Endometrium (tissue), 2 donors: ENCODE measurements at regions not wholly inside any gene's neighbourhood (a gene's known extent, or its start where the extent isn't known, plus 50 kb on each side); places are given as distances from the start of the nearest gene placed in this dataset.

Experiments
- FAIRE-seq: peaks from 2 replicates; lab custom pipeline; 2012; peaks lifted over from hg19 to GRCh38; lab: Jason Lieb, UNC
- donor health status: control.
- donor health status: control.

- FAIRE-seq = no peak
These were observed 197.9 kb upstream of the ADAMTS16 start for GRCh38 chr5:4941957-4942830.

GRCh38 chr5:4942831-4943178 lies 197.3 kb upstream of the ADAMTS16 start:
- no peak for FAIRE-seq

- FAIRE-seq = no peak
These were observed 194.8 kb upstream of the ADAMTS16 start for GRCh38 chr5:4945296-4945695.

GRCh38 chr5:4947106-4947505 lies 193.0 kb upstream of the ADAMTS16 start:
- no peak for FAIRE-seq

GRCh38 chr5:4947893-4948536 lies 192.1 kb upstream of the ADAMTS16 start:
- FAIRE-seq = no peak

- no peak for FAIRE-seq
These were observed 191.0 kb upstream of the ADAMTS16 start for GRCh38 chr5:4949108-4949507.

- FAIRE-seq = no peak
These were observed 186.6 kb upstream of the ADAMTS16 start for GRCh38 chr5:4953576-4953975.

- FAIRE-seq = no peak
These were observed 186.1 kb upstream of the ADAMTS16 start for GRCh38 chr5:4954048-4954447.

- FAIRE-seq = no peak
These were observed 176.9 kb upstream of the ADAMTS16 start for GRCh38 chr5:4963265-4963664.

GRCh38 chr5:4969351-4969750 lies 170.8 kb upstream of the ADAMTS16 start:
- FAIRE-seq = no peak

- FAIRE-seq = no peak
These were observed 170.0 kb upstream of the ADAMTS16 start for GRCh38 chr5:4970171-4970570.

GRCh38 chr5:4976902-4977301 lies 163.2 kb upstream of the ADAMTS16 start:
- FAIRE-seq = no peak

GRCh38 chr5:4977416-4978110 lies 162.6 kb upstream of the ADAMTS16 start:
- FAIRE-seq = no peak

GRCh38 chr5:4980201-4980600 lies 159.9 kb upstream of the ADAMTS16 start:
- no peak for FAIRE-seq

GRCh38 chr5:4981608-4982007 lies 158.5 kb upstream of the ADAMTS16 start:
- no peak for FAIRE-seq

- FAIRE-seq = no peak
These were observed 156.4 kb upstream of the ADAMTS16 start for GRCh38 chr5:4983701-4984100.

GRCh38 chr5:4984461-4984860 lies 155.7 kb upstream of the ADAMTS16 start:
- FAIRE-seq = no peak

- FAIRE-seq = no peak
These were observed 152.7 kb upstream of the ADAMTS16 start for GRCh38 chr5:4987431-4987830.

GRCh38 chr5:4989118-4989517 lies 151.0 kb upstream of the ADAMTS16 start:
- no peak for FAIRE-seq

- FAIRE-seq = no peak
These were observed 150.1 kb upstream of the ADAMTS16 start for GRCh38 chr5:4990017-4990416.

- no peak for FAIRE-seq
These were observed 149.7 kb upstream of the ADAMTS16 start for GRCh38 chr5:4990462-4990861.

GRCh38 chr5:4991925-4992324 lies 148.2 kb upstream of the ADAMTS16 start:
- FAIRE-seq = no peak

GRCh38 chr5:4995014-4995413 lies 145.1 kb upstream of the ADAMTS16 start:
- no peak for FAIRE-seq
